Mesenchymal stem cell (in vitro differentiated cells and primary cell): ENCODE measurements at regions not wholly inside any gene's neighbourhood (a gene's known extent, or its start where the extent isn't known, plus 50 kb on each side); places are given as distances from the start of the nearest gene placed in this dataset.
"Not testable (repeated sequence)": the region's sequence is repeated elsewhere in the genome, so short reads cannot be mapped to it uniquely, and the experiment has no call there.

Experiments
- DNase-seq: peaks from one replicate; pipeline ENCODE4 v3.0.0-alpha.2; 2013
- H2AFZ ChIP-seq: one replicate; pipeline ENCODE4 v1.6.1; 2013; ENCODE audit warnings: low read depth, mild to moderate bottlenecking, control low read depth, inconsistent platforms, low read length, moderate library complexity
- H2AK5ac ChIP-seq: 2 replicates; pipeline ENCODE4 v1.6.1; 2013; ENCODE audit warnings: low read length, moderate library complexity, mild to moderate bottlenecking, inconsistent platforms; ENCODE audit not compliant: severe bottlenecking
- H2BK120ac ChIP-seq: one replicate; pipeline ENCODE4 v1.6.1; 2013; ENCODE audit warnings: low read depth, mild to moderate bottlenecking, inconsistent platforms, low read length, moderate library complexity
- H2BK12ac ChIP-seq, 2 experiments: one replicate each; pipeline ENCODE4 v1.6.1; 2013; ENCODE audit warnings: inconsistent platforms in 2 of 2, low read length in 2 of 2, mild to moderate bottlenecking in 2 of 2, moderate library complexity in 2 of 2, control low read depth in 1 of 2
- H2BK15ac ChIP-seq: one replicate; pipeline ENCODE4 v1.6.1; 2013; ENCODE audit warnings: mild to moderate bottlenecking, low read depth, inconsistent platforms; ENCODE audit not compliant: poor library complexity, severe bottlenecking
- H2BK5ac ChIP-seq: 2 replicates; pipeline ENCODE4 v1.6.1; 2013; ENCODE audit warnings: low read depth, mild to moderate bottlenecking, low read length, control low read depth, inconsistent platforms; ENCODE audit not compliant: poor library complexity, severe bottlenecking
- H3K14ac ChIP-seq, 2 experiments: one replicate each; pipeline ENCODE4 v1.6.1; 2013; ENCODE audit warnings: inconsistent platforms in 2 of 2, low read length in 2 of 2, control low read depth in 1 of 2, mild to moderate bottlenecking in 1 of 2, moderate library complexity in 1 of 2
- H3K18ac ChIP-seq, 2 experiments: one replicate each; pipeline ENCODE4 v1.6.1; 2013; ENCODE audit warnings: inconsistent platforms in 2 of 2, low read length in 2 of 2, control low read depth in 1 of 2, low read depth in 1 of 2, mild to moderate bottlenecking in 1 of 2
- H3K23ac ChIP-seq, 2 experiments: one replicate each; pipeline ENCODE4 v1.6.1; 2013; ENCODE audit warnings: inconsistent platforms in 2 of 2, low read length in 2 of 2, mild to moderate bottlenecking in 2 of 2, moderate library complexity in 2 of 2, control low read depth in 1 of 2
- H3K27ac ChIP-seq: 2 replicates; pipeline ENCODE4 v1.5.1; 2013; ENCODE audit warnings: mild to moderate bottlenecking, moderate library complexity, low read length, control low read depth, inconsistent platforms; ENCODE audit not compliant: poor library complexity, severe bottlenecking
- H3K27me3 ChIP-seq, 2 experiments: 2 replicates each; pipeline versions ENCODE4 v1.6.1 to v1.7.0; 2013; ENCODE audit warnings: low read length in 2 of 2, mild to moderate bottlenecking in 2 of 2, moderate library complexity in 2 of 2, control low read depth in 1 of 2, inconsistent platforms in 1 of 2; ENCODE audit not compliant: control insufficient read depth in 1 of 2, insufficient read depth in 1 of 2
- H3K36me3 ChIP-seq, 2 experiments: 2 replicates each; pipeline versions ENCODE4 v1.6.1 to v1.7.0; 2013; ENCODE audit warnings: low read length in 2 of 2, control low read depth in 1 of 2, inconsistent platforms in 1 of 2, low read depth in 1 of 2, mild to moderate bottlenecking in 1 of 2; ENCODE audit not compliant: insufficient read depth in 2 of 2, control insufficient read depth in 1 of 2
- H3K4ac ChIP-seq, 2 experiments: one replicate each; pipeline ENCODE4 v1.6.1; 2013; ENCODE audit warnings: inconsistent platforms in 2 of 2, low read length in 2 of 2, mild to moderate bottlenecking in 2 of 2, moderate library complexity in 2 of 2, control low read depth in 1 of 2, low read depth in 1 of 2
- H3K4me1 ChIP-seq: 2 replicates; pipeline ENCODE4 v1.6.1; 2013; ENCODE audit warnings: low read depth, low read length, control low read depth; ENCODE audit not compliant: control insufficient read depth, insufficient read depth
- H3K4me2 ChIP-seq: 2 replicates; pipeline ENCODE4 v1.6.1; 2013; ENCODE audit warnings: low read length, mild to moderate bottlenecking, inconsistent platforms; ENCODE audit not compliant: poor library complexity, severe bottlenecking
- H3K4me3 ChIP-seq, 2 experiments: 2 replicates each; pipeline versions ENCODE4 v1.5.1 to v1.7.0; 2013; ENCODE audit warnings: low read length in 2 of 2, mild to moderate bottlenecking in 2 of 2, control low read depth in 1 of 2, low read depth in 1 of 2; ENCODE audit not compliant: insufficient read depth in 1 of 2
- H3K79me1 ChIP-seq: replicated peaks from 2 replicates; pipeline ENCODE4 v1.6.1; 2013; ENCODE audit warnings: mild to moderate bottlenecking, control low read depth, low read length, inconsistent platforms; ENCODE audit not compliant: poor library complexity, severe bottlenecking
- H3K9ac ChIP-seq: 2 replicates; pipeline ENCODE4 v1.7.0; 2013; ENCODE audit warnings: mild to moderate bottlenecking, low read length, moderate library complexity
- H3K9me3 ChIP-seq: 2 replicates; pipeline ENCODE4 v1.7.0; 2013; ENCODE audit warnings: mild to moderate bottlenecking, low read length; ENCODE audit not compliant: control insufficient read depth
- H4K8ac ChIP-seq: one replicate; pipeline ENCODE4 v1.6.1; 2013; ENCODE audit warnings: inconsistent platforms, mild to moderate bottlenecking, low read length, moderate library complexity
- H4K91ac ChIP-seq: one replicate; pipeline ENCODE4 v1.6.1; 2013; ENCODE audit warnings: mild to moderate bottlenecking, low read length, inconsistent platforms
- WGBS: methylation state at CpG from one replicate; pipeline ENCODE4 v1.1.7; 2013; ENCODE audit warnings: mixed read lengths; 5-methylcytosine and 5-hydroxymethylcytosine counted together

DNA sequence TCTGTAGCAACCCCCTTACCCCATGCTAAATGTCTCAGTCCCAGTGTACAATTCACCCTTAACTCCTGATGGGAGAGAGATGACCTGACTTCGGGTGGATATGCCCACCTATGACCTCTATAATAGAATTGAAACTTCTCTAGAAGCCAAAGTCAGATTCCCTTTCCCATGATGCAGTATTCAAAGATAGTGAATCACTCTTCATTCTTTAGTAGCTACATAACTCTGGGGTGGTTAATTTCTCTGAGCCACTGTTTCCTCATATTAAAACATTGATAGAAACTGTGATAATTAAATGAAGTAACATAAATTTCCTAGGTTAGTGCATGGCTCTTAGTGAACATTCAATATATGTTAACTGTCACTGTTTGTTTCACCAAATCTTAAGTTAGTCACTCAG, 500.4 kb downstream of the COL12A1 start:
- no peak overlapping the region for H2BK12ac ChIP-seq
- H2BK5ac ChIP-seq: no peak overlapping the region
- no peak overlapping the region for H3K23ac ChIP-seq
- H2AK5ac ChIP-seq: no peak overlapping the region
- no peaks in the 10 kb centered on the region for H3K36me3 ChIP-seq
- H3K4me2 ChIP-seq: no peak overlapping the region
- no peak overlapping the region for H2AFZ ChIP-seq
- no peak overlapping the region for H2BK15ac ChIP-seq
- H2BK120ac ChIP-seq: no peak overlapping the region
- no peak overlapping the region for H4K91ac ChIP-seq
- no peak overlapping the region for H3K9ac ChIP-seq
- 71% methylated on average over 1 of the region's 1 CpG for WGBS
- DNase-seq: no peak
- no peaks in the 10 kb centered on the region for H3K4me1 ChIP-seq
- no peak overlapping the region for H3K4ac ChIP-seq
- no peak overlapping the region for H4K8ac ChIP-seq
- H3K4me3 ChIP-seq: no peak overlapping the region
- no peaks in the 10 kb centered on the region for H3K27me3 ChIP-seq
- H3K27ac ChIP-seq: no peak overlapping the region
- no peaks in the 10 kb centered on the region for H3K79me1 ChIP-seq
- no peak overlapping the region for H3K18ac ChIP-seq
- no peak overlapping the region for H3K14ac ChIP-seq
- H3K9me3 ChIP-seq: no peaks in the 10 kb centered on the region

DNA sequence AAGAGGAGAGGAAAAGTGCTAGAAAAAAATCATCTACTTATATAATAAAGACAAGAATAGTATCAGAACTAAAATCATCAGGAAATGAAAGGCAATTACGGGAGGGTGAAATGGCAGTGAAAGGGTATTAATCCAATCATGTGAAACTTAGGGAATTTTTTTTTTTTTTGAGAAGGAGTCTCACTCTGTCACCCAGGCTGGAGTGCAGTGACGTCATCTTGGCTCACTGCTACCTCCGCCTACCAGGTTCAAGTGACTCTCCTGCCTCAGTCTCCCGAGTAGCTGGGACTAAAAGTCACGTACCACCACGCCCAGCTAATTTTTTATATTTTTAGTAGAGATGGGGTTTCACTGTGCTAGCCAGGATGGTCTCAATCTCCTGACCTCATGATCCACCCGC, 501.3 kb downstream of the COL12A1 start:
- not testable (repeated sequence) for H4K91ac ChIP-seq, DNase-seq, H2AFZ ChIP-seq, H2AK5ac ChIP-seq, H3K27ac ChIP-seq, H3K4me1 ChIP-seq, H2BK12ac ChIP-seq, H2BK15ac ChIP-seq, H3K79me1 ChIP-seq, H2BK120ac ChIP-seq, H4K8ac ChIP-seq, H3K9ac ChIP-seq, H3K18ac ChIP-seq, H3K36me3 ChIP-seq, H3K14ac ChIP-seq, H3K4me3 ChIP-seq, H3K9me3 ChIP-seq, H2BK5ac ChIP-seq, H3K4ac ChIP-seq, H3K27me3 ChIP-seq, H3K23ac ChIP-seq, H3K4me2 ChIP-seq
- 86% methylated on average over 7 of the region's 7 CpGs for WGBS

DNA sequence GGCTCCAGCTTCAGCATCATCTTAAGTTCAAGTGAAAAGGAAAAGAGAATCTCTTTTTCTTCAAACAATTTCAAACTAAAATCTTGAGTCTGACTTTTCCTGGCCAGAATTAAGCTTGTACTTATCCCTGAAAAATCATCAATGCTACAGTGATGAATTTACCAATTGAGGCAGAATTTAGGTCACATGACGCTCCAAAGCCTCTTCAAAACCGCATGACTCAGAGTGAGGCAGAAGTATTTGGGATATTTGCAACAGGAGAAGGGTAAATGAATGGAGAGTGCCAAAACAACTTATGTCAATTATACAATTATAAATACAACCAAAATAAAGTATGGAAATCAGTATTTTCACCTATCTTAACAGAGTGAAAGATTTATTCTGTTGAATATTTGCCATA, 515.5 kb downstream of the COL12A1 start:
- WGBS: no CpG with 5 or more reads among the region's 2 CpGs
- Histone ChIP-seq H3K4me1 (no peaks in the 10 kb centered on the region), H3K18ac (no peak overlapping the region), H3K4me3 (no peak overlapping the region), H4K8ac (no peak overlapping the region), H4K91ac (no peak overlapping the region), H3K9me3 (peaks cover 13% of the 10 kb centered on the region), H2BK12ac (no peak overlapping the region), H3K4ac (no peak overlapping the region), H2BK5ac (no peak overlapping the region), H3K4me2 (no peak overlapping the region), H2BK120ac (no peak overlapping the region), H2AFZ (no peak overlapping the region), H3K9ac (no peak overlapping the region), H3K27ac (no peak overlapping the region), H2AK5ac (no peak overlapping the region), H3K79me1 (no peaks in the 10 kb centered on the region), H3K14ac (no peak overlapping the region), H3K23ac (no peak overlapping the region), H3K27me3 (no peaks in the 10 kb centered on the region), H3K36me3 (no peaks in the 10 kb centered on the region), H2BK15ac (no peak overlapping the region)
- DNase-seq: no peak

DNA sequence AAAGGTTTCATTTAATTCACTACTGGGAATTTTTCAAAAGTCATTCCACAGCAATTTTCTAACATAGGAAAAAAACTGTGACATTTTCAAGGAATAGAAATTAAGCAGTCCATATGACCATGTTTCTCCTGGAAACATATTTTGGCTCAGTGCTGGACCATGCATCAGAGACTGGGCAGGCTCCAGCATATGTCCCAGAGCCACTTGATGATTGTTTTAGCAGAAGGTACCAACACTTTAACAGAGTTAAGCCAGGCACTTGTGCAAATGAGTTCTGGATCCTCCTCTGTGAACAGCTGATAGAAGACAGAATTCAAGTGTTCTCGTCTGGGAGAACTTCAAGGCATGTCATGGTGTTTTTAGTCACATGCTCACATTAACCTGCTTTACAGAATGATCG, 516.3 kb downstream of the COL12A1 start:
- no peak overlapping the region for H3K9ac ChIP-seq
- H3K27me3 ChIP-seq: no peaks in the 10 kb centered on the region
- H3K9me3 ChIP-seq: peaks cover 13% of the 10 kb centered on the region
- no peaks in the 10 kb centered on the region for H3K4me1 ChIP-seq
- H3K18ac ChIP-seq: no peak overlapping the region
- H3K4me3 ChIP-seq: no peak overlapping the region
- no peak overlapping the region for H3K27ac ChIP-seq
- H2BK12ac ChIP-seq: no peak overlapping the region
- no peak overlapping the region for H3K4me2 ChIP-seq
- no peak overlapping the region for H3K4ac ChIP-seq
- H2BK5ac ChIP-seq: no peak overlapping the region
- no peak overlapping the region for H2AK5ac ChIP-seq
- H3K14ac ChIP-seq: no peak overlapping the region
- WGBS: 76% methylated on average over 2 of the region's 2 CpGs
- H2BK15ac ChIP-seq: no peak overlapping the region
- no peaks in the 10 kb centered on the region for H3K36me3 ChIP-seq
- no peak overlapping the region for H4K8ac ChIP-seq
- no peak overlapping the region for H3K23ac ChIP-seq
- H2AFZ ChIP-seq: peak overlapping the region; percentile 14
- no peak for DNase-seq
- no peaks in the 10 kb centered on the region for H3K79me1 ChIP-seq
- no peak overlapping the region for H4K91ac ChIP-seq
- no peak overlapping the region for H2BK120ac ChIP-seq
